HG03469 (cell line): ENCODE measurements at regions not wholly inside any gene's neighbourhood (a gene's known extent, or its start where the extent isn't known, plus 50 kb on each side); places are given as distances from the start of the nearest gene placed in this dataset.
A peak's percentile ranks its signal among the peaks of the same experiment; 100 is the strongest.
"Not testable (repeated sequence)": the region's sequence is repeated elsewhere in the genome, so short reads cannot be mapped to it uniquely, and the experiment has no call there.

ENCODE experiments used
- ATAC-seq: cut with Tn5 transposase; IDR thresholded peaks from one replicate; pipeline ENCODE4 v1.9.1; 2021; ENCODE audit warnings: mild to moderate bottlenecking, moderate library complexity, moderate number of reproducible peaks; ENCODE audit not compliant: unreplicated experiment

- no peak for ATAC-seq
These were observed 484.2 kb upstream of the ATP11B start for GRCh38 chr3:182309120-182309519.

- no peak for ATAC-seq
These were observed 478.0 kb upstream of the ATP11B start for GRCh38 chr3:182315313-182315712.

GRCh38 chr3:182323126-182323700, 470.1 kb upstream of the ATP11B start:
- ATAC-seq, result no peak

GRCh38 chr3:182323898-182324297, 469.4 kb upstream of the ATP11B start:
- ATAC-seq, result no peak

GRCh38 chr3:182325213-182325950, 467.9 kb upstream of the ATP11B start:
- peak; percentile 88 for ATAC-seq

GRCh38 chr3:182327196-182327681, 466.1 kb upstream of the ATP11B start:
- ATAC-seq, result no peak

GRCh38 chr3:182330646-182331045, 462.7 kb upstream of the ATP11B start:
- no peak for ATAC-seq

GRCh38 chr3:182331341-182331740, 462.0 kb upstream of the ATP11B start:
- ATAC-seq, result no peak

GRCh38 chr3:182342252-182342651, 451.1 kb upstream of the ATP11B start:
- ATAC-seq, result no peak

- not testable (repeated sequence) for ATAC-seq
These were observed 449.3 kb upstream of the ATP11B start for GRCh38 chr3:182344026-182344425.

- no peak for ATAC-seq
These were observed 444.3 kb upstream of the ATP11B start for GRCh38 chr3:182349051-182349450.

GRCh38 chr3:182349951-182350517, 443.3 kb upstream of the ATP11B start:
- no peak for ATAC-seq

GRCh38 chr3:182357928-182358327, 435.4 kb upstream of the ATP11B start:
- ATAC-seq, result no peak

GRCh38 chr3:182364323-182364722, 429.0 kb upstream of the ATP11B start:
- no peak for ATAC-seq

GRCh38 chr3:182364723-182365650, 428.3 kb upstream of the ATP11B start:
- ATAC-seq, result no peak

- no peak for ATAC-seq
These were observed 426.6 kb upstream of the ATP11B start for GRCh38 chr3:182366746-182367145.

- no peak for ATAC-seq
These were observed 423.4 kb upstream of the ATP11B start for GRCh38 chr3:182369861-182370260.

GRCh38 chr3:182370949-182371348, 422.4 kb upstream of the ATP11B start:
- ATAC-seq, result no peak

GRCh38 chr3:182375916-182376315, 417.4 kb upstream of the ATP11B start:
- ATAC-seq, result no peak

GRCh38 chr3:182382112-182382857, 411.0 kb upstream of the ATP11B start:
- ATAC-seq, result no peak
